Activated T-cell treated with anti-CD3 and anti-CD28 coated beads for 24 hours (primary cell): ENCODE measurements at regions not wholly inside any gene's neighbourhood (a gene's known extent, or its start where the extent isn't known, plus 50 kb on each side); places are given as distances from the start of the nearest gene placed in this dataset.

ENCODE experiments used
- DNase-seq: peaks from one replicate; pipeline ENCODE4 v3.0.0-alpha.2; 2020; ENCODE audit warnings: low read depth

DNA sequence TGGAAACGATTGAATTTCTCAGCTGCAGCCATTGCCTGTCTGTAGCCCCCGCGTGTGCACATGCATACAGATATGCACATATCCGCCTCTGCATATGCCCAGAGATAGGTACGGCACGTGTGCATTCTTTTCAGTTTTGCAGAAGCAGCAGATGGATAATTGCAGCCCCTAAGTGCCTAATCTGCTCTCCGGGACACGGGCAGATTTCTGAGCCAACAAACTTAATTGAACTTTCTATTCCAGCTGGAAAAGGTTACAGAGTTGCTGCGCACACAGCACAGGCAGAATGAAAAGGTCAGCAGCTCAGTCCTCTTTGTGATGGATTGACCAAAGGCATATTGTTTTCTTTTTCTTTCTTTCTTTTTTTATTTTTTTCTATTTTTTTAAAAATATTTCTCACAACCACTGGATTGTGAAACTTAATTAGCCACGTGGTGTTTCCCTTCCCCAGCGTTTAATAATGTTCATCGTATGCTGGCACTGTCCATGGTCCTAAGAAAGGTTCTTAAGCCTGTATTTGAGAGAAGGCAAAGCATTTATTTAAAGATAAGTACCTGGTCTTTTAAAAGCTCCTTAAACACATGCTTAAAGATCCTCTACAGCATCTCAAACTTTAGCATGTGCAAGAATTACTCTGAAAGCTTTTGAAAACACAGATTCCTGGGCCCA is 270.2 kb upstream of the BRINP1 start:
- DNase-seq, result no peak

DNA sequence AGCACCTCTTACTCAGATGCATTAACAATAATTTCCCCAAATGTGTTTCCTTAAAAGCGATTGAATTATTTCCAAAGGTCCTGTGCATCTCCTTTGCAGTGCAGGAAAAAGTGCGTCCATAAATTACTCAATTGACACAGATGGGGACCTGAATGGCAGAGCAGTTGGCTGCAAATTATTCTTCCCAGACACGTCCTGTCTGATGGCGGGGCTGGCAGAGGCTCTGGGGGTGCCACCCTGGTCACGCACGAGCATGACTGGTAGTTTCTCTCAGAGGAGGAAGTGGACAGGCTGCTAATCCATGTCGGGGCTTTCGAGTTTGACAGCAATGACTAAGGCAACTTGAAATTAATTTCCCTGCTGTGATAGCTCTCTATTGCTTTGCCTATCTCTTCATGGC is 264.8 kb upstream of the BRINP1 start:
- no peak for DNase-seq

GRCh38 chr9:119611565-119611964 is 242.3 kb upstream of the BRINP1 start:
- no peak for DNase-seq

DNA sequence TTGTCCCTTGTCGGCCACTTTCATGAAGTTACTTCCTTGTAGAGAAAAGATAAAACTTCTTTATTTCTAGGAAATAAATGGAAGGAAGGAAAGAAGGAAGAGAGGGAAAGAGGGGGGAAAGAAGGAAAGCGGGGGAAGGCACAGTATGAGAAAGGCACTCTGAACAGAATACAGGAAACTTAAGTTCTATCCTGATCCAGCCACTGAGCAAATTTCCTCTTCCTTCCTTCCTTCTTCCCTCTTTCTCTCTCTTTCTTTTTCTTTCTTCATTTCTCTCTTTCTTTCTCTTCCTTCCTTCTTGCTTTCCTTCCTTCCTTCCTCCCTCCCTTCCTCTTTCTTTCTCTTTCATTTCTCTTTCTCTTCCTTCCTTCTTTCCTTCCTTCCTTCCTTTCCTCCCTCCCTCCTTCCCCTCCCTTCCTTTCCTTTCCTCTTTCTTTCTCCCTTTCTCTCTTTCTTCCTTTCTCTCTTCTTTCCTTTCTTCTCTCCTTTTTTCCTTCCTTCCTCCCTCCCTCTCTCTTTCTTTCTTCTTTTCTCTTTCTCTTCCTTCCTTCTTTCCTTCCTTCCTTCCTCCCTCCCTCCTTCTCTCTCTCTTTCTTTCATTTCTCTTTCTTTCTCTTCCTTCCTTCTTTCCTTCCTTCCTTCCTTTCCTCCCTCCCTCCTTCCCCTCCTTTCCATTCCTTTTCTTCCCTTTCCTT is 240.2 kb upstream of the BRINP1 start:
- DNase-seq, result no peak

- no peak for DNase-seq
Observed at GRCh38 chr9:119601632-119602031, 232.4 kb upstream of the BRINP1 start.

GRCh38 chr9:119597499-119597898 is 228.3 kb upstream of the BRINP1 start:
- DNase-seq, result no peak

- no peak for DNase-seq
Observed at GRCh38 chr9:119596703-119597102, 227.5 kb upstream of the BRINP1 start.

DNA sequence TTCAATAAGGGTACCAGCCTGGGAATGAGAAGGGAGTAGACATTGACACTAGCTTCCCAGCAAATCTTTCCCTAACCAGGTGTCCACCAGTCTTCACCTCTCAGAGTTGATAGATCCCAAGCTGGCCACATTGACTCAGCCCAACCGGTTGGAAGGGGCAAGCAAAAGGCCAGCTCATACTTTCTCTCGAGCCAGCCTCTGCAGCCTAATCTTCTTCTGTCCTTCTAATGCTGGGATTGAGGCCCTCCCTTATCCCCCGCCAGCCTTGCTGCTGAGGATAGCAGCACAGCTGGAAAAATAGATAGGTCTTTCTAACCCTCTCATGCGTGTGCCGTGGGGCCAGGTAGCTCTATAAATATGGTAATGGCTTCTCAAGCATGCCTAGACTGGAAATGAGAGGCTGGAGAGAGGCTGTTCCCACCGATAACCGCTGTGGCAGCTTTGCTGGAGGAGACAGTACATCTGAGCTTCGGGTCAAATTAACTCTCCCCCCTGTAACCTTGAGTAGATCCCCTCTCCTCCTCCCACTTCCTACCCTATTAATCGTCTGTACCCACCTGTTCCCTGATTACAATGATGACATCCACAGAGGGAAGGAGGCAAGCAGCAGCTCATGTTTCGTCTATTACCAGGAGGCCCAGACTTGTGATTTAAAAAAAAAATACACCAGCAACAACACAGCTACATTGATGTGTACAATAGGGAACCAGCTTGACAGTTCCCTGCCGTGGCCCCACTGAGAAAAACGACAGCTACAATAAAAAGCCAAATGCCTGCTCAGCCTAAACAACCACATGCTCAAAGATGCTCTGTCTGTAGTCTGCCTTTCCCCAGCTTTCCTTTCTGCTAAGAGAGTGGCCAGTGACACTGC is 219.9 kb upstream of the BRINP1 start:
- DNase-seq, result no peak

DNA sequence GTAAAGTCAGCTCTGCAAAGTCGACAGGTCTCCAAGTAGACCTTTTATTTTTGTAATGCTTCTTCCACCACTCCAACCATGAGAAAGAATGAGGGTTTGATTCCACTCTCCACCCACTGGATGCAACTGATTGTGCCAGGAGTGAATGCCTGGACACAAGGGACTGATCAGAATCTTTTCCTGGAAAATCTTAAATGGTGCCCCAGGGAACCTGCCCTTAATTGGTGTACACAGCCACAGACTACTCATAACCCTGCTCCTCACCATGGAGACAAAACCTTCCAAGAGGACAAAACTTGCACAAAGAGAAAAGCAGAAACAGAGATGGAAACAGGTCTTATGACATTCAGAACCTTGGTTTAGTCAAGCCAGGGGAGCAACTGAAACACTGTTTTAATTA is 208.6 kb upstream of the BRINP1 start:
- no peak for DNase-seq

DNA sequence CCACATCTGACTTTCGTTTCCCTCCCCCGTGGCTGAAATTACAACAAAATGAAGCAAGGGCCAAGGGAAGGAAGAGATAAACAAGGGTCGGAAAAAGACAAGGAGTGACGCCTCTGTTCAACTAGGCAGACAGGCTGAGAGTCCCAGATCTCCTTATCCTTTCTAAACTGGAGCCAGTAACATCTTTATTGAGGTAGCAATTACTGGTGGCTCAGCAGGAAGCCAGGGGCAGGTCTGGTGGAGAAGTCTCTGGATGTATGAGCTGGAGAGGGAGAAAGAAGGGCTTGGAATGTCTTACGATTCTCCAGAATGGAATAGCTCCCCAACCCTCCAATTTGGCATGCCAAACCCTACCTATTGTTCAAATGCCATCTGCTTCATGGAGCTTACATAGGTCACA is 190.8 kb upstream of the BRINP1 start:
- no peak for DNase-seq

- DNase-seq, result no peak
Observed at GRCh38 chr9:119559056-119559455, 189.8 kb upstream of the BRINP1 start.

- DNase-seq, result peak; percentile 37
Observed at GRCh38 chr9:119556129-119556875, 187.1 kb upstream of the BRINP1 start.

DNA sequence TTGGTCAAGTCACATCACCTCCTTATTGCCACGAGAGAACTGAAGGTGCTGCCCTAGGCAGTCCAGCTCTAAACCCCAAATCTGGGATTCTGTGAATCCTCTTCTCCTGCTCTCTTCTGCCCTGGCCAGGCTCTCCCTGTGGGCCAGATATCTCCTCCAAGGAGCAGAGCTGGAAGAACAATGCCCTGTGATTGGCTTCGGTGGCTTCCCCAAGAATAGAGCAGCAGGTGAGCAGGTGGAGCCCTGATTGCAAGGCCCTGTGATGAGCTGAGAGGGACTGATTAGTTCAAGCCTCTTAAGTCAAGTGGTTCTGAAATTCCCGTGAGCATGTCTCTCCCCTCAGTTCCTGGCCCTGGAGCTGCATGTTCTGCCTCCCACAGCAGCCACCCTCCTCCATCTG is 175.3 kb upstream of the BRINP1 start:
- DNase-seq, result no peak

DNA sequence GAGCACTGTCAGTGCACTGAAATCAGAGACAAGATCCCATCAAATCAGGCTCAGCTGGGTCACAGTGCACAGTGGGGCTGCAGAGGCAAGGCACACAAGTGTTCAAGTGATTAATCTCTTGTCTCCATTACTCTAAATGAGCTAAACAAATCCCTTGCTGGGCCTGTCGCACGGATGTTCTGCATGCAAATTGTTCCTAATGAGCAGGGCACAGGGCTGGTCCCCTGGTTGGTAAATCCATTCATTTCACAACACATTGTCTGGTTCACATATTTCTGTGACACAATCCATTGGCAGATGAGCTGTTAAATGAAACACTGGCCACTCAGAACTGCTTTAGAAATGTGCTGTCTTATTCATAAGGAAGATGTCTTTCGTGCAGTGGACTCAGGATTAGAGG is 167.9 kb upstream of the BRINP1 start:
- no peak for DNase-seq

- no peak for DNase-seq
Observed at GRCh38 chr9:119533504-119533903, 164.3 kb upstream of the BRINP1 start.

- DNase-seq, result no peak
Observed at GRCh38 chr9:119526698-119527097, 157.5 kb upstream of the BRINP1 start.

DNA sequence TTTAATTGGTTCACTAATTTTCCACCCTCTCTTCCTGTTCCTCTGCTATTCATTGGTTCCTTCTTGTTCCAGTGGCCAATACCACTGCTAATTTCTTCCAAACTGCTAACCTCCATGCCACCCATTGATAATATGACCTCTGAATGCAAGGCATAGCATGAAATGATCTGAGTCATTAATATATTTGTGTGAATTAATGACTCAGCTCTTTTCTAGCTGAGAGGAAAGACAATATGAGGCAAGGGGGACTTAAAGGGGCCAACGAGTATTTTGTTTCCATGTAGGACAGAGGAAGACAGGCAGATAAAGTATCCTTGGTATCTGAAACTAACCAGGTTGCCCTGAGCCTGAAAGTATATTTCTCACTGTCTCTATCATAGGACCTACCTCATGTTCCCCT is 154.3 kb upstream of the BRINP1 start:
- DNase-seq, result no peak

DNA sequence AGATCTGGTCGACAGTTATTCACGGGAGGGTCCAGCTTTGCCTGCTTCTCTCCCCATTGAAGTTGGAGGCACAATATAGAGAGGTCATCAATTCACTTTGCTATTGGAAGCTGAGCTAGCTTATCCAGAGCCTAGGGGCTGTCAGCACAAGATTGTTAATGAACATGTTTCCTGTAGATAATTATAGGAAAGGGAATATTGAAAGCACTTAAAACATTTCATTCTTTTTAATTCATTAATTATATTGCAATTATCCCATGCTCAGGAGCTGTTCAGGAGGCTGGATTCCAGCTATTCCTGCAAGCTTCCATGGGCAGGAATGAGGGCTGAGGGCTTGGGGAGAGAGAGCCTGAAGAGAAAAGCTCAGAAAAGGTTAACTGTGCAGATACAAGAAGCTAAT is 153.1 kb upstream of the BRINP1 start:
- no peak for DNase-seq

GRCh38 chr9:119509291-119509905 is 140.2 kb upstream of the BRINP1 start:
- no peak for DNase-seq

- no peak for DNase-seq
Observed at GRCh38 chr9:119501374-119501773, 132.1 kb upstream of the BRINP1 start.

DNA sequence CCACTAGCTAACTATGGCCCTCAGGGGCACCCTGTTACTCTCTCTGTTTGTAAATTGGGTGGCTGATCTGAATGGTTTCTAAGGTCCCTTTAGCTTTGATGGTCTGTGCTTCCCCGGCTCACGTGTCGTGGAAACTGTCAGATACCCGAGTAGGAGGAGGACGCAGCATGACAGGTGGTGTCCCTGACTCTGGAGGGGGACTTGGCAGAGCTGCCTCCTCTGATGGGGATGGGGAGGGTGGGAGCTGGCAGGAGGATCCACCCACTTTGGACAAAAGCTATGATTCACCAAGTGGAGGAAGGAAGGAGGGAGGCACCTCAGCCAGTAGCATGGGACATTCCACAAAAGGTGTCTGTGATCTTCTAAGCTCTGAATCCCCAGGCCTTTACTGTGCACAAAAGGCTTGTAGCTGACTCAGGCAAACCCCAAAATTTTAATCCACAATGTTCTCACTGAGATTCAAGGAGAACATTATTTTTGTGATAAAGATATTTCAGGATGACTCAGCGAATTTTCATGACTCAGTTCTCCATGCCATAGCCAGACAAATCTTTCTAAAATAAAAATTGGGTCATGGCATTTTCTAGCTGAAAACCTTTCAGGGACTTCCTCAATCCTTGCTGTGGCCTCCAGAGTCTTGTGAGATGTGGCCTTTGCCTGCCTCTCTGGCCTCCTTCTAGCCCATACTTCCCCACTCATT is 131.0 kb upstream of the BRINP1 start:
- no peak for DNase-seq
